IMR-90 (cell line): ENCODE measurements at regions not wholly inside any gene's neighbourhood (a gene's known extent, or its start where the extent isn't known, plus 50 kb on each side); places are given as distances from the start of the nearest gene placed in this dataset.

Experiments
- ATAC-seq: fragments of 200-7000 bp; cut with Tn5 transposase; 2 replicates; pipeline ENCODE4 v1.9.1; 2020; ENCODE audit warnings: low read depth, mild to moderate bottlenecking, moderate library complexity
- BruUV-seq: library from RNA; stranded (reverse); fragments of 400-500 nt; replicated peaks from 2 replicates; lab custom pipeline; 2021; lab: Mats Ljungman, UMichigan
- CTCF ChIA-PET: fragments of 300-600 bp; formaldehyde crosslinking; extraction: SDS; loops from one replicate; lab custom pipeline; 2021; ENCODE audit warnings: antibody characterized with exemption; lab: Yijun Ruan, JAX
- POLR2A ChIA-PET: fragments of 300-600 bp; sonication (Branson Sonifier 250); formaldehyde crosslinking; loops from one replicate; lab custom pipeline; 2022; ENCODE audit warnings: antibody characterized with exemption; ENCODE audit not compliant: unreplicated experiment; lab: Charles Lee
- DNase-seq: peaks from one replicate; pipeline ENCODE4 v3.0.0; 2013
- H2AFZ ChIP-seq: replicated peaks from 2 replicates; pipeline ENCODE3; 2013; ENCODE audit warnings: low read length, mild to moderate bottlenecking; ENCODE audit not compliant: poor library complexity
- H2AK5ac ChIP-seq: 2 replicates; pipeline ENCODE4 v1.6.1; 2013; ENCODE audit warnings: low read depth, low read length, inconsistent platforms
- H2AK9ac ChIP-seq: replicated peaks from 2 replicates; pipeline ENCODE3; 2013; ENCODE audit warnings: mild to moderate bottlenecking, low read depth, low read length, moderate library complexity; ENCODE audit not compliant: poor library complexity
- H2BK120ac ChIP-seq: 2 replicates; pipeline ENCODE4 v1.6.1; 2013; ENCODE audit warnings: low read depth, low read length, inconsistent platforms
- H2BK15ac ChIP-seq: 3 replicates; pipeline ENCODE4 v1.6.1; 2013; ENCODE audit warnings: low read depth, low read length, inconsistent platforms
- H2BK20ac ChIP-seq: 2 replicates; pipeline ENCODE4 v1.6.1; 2013; ENCODE audit warnings: low read depth, mild to moderate bottlenecking, inconsistent platforms, low read length, moderate library complexity
- H2BK5ac ChIP-seq: 2 replicates; pipeline ENCODE4 v1.6.1; 2013; ENCODE audit warnings: mild to moderate bottlenecking, low read depth, low read length, inconsistent platforms; ENCODE audit not compliant: poor library complexity, severe bottlenecking
- H3K14ac ChIP-seq: replicated peaks from 2 replicates; pipeline ENCODE4 v1.6.1; 2013; ENCODE audit warnings: low read depth, low read length, inconsistent platforms
- H3K18ac ChIP-seq: 2 replicates; pipeline ENCODE4 v1.6.1; 2013; ENCODE audit warnings: low read depth, low read length, control low read depth
- H3K23ac ChIP-seq: 2 replicates; pipeline ENCODE4 v1.6.1; 2013; ENCODE audit warnings: low read depth, low read length, inconsistent platforms
- H3K27ac ChIP-seq: 2 replicates; pipeline ENCODE4 v1.5.1; 2013; ENCODE audit warnings: mild to moderate bottlenecking, control low read depth, low read length; ENCODE audit not compliant: insufficient read depth
- H3K27me3 ChIP-seq: 2 replicates; pipeline ENCODE4 v1.6.1; 2013; ENCODE audit warnings: low read length; ENCODE audit not compliant: control insufficient read depth, insufficient read depth
- H3K36me3 ChIP-seq: 2 replicates; pipeline ENCODE4 v1.6.1; 2013; ENCODE audit warnings: low read length, mixed read lengths; ENCODE audit not compliant: control insufficient read depth, insufficient read depth
- H3K4ac ChIP-seq: 2 replicates; pipeline ENCODE4 v1.6.1; 2013; ENCODE audit warnings: low read depth, low read length, inconsistent platforms
- H3K4me1 ChIP-seq: 2 replicates; pipeline ENCODE4 v1.6.1; 2013; ENCODE audit warnings: low read length, mixed read lengths; ENCODE audit not compliant: control insufficient read depth, insufficient read depth
- H3K4me2 ChIP-seq: 2 replicates; pipeline ENCODE4 v1.6.1; 2013; ENCODE audit warnings: low read depth, mild to moderate bottlenecking, control low read depth, low read length, moderate library complexity
- H3K4me3 ChIP-seq: 2 replicates; pipeline ENCODE4 v1.5.1; 2013; ENCODE audit warnings: low read depth, mild to moderate bottlenecking, control low read depth, low read length, moderate library complexity; ENCODE audit not compliant: insufficient read depth
- H3K56ac ChIP-seq: 2 replicates; pipeline ENCODE4 v1.6.1; 2013; ENCODE audit warnings: low read length, inconsistent platforms; ENCODE audit not compliant: insufficient read depth; ENCODE audit errors: extremely low read depth
- H3K79me1 ChIP-seq, 2 experiments: 2 replicates each; pipeline ENCODE4 v1.6.1; 2013; ENCODE audit warnings: low read length in 2 of 2, inconsistent platforms in 1 of 2, low read depth in 1 of 2
- H3K9ac ChIP-seq: 2 replicates; pipeline ENCODE4 v1.6.1; 2013; ENCODE audit warnings: low read depth, low read length, control low read depth
- H3K9me1 ChIP-seq: 2 replicates; pipeline ENCODE4 v1.6.1; 2013; ENCODE audit warnings: low read length, inconsistent platforms; ENCODE audit not compliant: insufficient read depth
- H3K9me3 ChIP-seq: 2 replicates; pipeline ENCODE4 v1.6.1; 2013; ENCODE audit warnings: low read length; ENCODE audit not compliant: control insufficient read depth, insufficient read depth
- H4K20me1 ChIP-seq: 2 replicates; pipeline ENCODE4 v1.6.1; 2013; ENCODE audit warnings: low read length, inconsistent platforms; ENCODE audit not compliant: insufficient read depth
- H4K5ac ChIP-seq: 2 replicates; pipeline ENCODE4 v1.6.1; 2013; ENCODE audit warnings: mild to moderate bottlenecking, low read depth, low read length, control low read depth
- H4K8ac ChIP-seq, 2 experiments: 2 replicates each; pipeline ENCODE4 v1.6.1; 2013; ENCODE audit warnings: low read depth in 2 of 2, low read length in 2 of 2, control low read depth in 1 of 2, inconsistent platforms in 1 of 2
- H4K91ac ChIP-seq: 2 replicates; pipeline ENCODE4 v1.6.1; 2013; ENCODE audit warnings: low read depth, low read length, inconsistent platforms; ENCODE audit not compliant: insufficient read depth
- BHLHE40 ChIP-seq: fragments of 150-350 bp; IDR thresholded peaks from 2 replicates; pipeline ENCODE4 v1.6.1; 2016; ENCODE audit warnings: mild to moderate bottlenecking, low read depth, low read length
- CEBPB ChIP-seq: IDR thresholded peaks from 2 replicates; pipeline ENCODE4 v1.6.1; 2012; ENCODE audit warnings: low read depth, low read length, improper control_type of control experiment
- CHD1 ChIP-seq: IDR thresholded peaks from 2 replicates; pipeline ENCODE4 v1.6.1; 2012; ENCODE audit warnings: low read depth, low read length, improper control_type of control experiment
- CTCF ChIP-seq: conservative IDR thresholded peaks from 2 replicates; pipeline ENCODE4 v1.5.1; 2012; ENCODE audit warnings: mild to moderate bottlenecking, low read depth, low read length, improper control_type of control experiment
- ELK1 ChIP-seq: fragments of 150-350 bp; IDR thresholded peaks from 2 replicates; pipeline ENCODE4 v1.6.1; 2016; ENCODE audit warnings: low read depth, mild to moderate bottlenecking, low read length, moderate library complexity, borderline replicate concordance
- FOS ChIP-seq: fragments of 150-350 bp; IDR thresholded peaks from 2 replicates; pipeline ENCODE4 v1.6.1; 2016; ENCODE audit warnings: low read depth, low read length
- MAFK ChIP-seq: IDR thresholded peaks from 2 replicates; pipeline ENCODE4 v1.6.1; 2012; ENCODE audit warnings: low read depth, low read length, improper control_type of control experiment
- MAZ ChIP-seq: IDR thresholded peaks from 2 replicates; pipeline ENCODE4 v1.6.1; 2012; ENCODE audit warnings: low read depth, mild to moderate bottlenecking, low read length, improper control_type of control experiment, moderate library complexity, borderline replicate concordance
- MXI1 ChIP-seq: IDR thresholded peaks from 2 replicates; pipeline ENCODE4 v1.6.1; 2012; ENCODE audit warnings: low read depth, mild to moderate bottlenecking, low read length, moderate library complexity, borderline replicate concordance
- NFE2L2 ChIP-seq: fragments of 150-350 bp; IDR thresholded peaks from 2 replicates; pipeline ENCODE4 v1.6.1; 2016; ENCODE audit warnings: low read depth, mild to moderate bottlenecking, low read length
- POLR2A ChIP-seq: IDR thresholded peaks from 2 replicates; pipeline ENCODE4 v1.6.1; 2012; ENCODE audit warnings: mild to moderate bottlenecking, low read depth, low read length
- RAD21 ChIP-seq: IDR thresholded peaks from 2 replicates; pipeline ENCODE4 v1.6.1; 2012; ENCODE audit warnings: low read length, improper control_type of control experiment
- RCOR1 ChIP-seq: IDR thresholded peaks from 2 replicates; pipeline ENCODE4 v1.6.1; 2012; ENCODE audit warnings: mild to moderate bottlenecking, low read length, improper control_type of control experiment; ENCODE audit not compliant: insufficient replicate concordance
- RFX5 ChIP-seq: IDR thresholded peaks from 2 replicates; pipeline ENCODE4 v1.8.0; 2012; ENCODE audit warnings: low read depth, mild to moderate bottlenecking, low read length, moderate library complexity
- SMC3 ChIP-seq: fragments of 150-350 bp; IDR thresholded peaks from 2 replicates; pipeline ENCODE4 v1.6.1; 2016; ENCODE audit warnings: low read depth, mild to moderate bottlenecking, antibody characterized with exemption, low read length, moderate library complexity
- dilution Hi-C: fragments of 300-500 bp; cut with HindIII; formaldehyde crosslinking; loops from one replicate; pipeline ENCODE4 v1.14.3; 2018; ENCODE audit warnings: low sequenced_read_pairs; ENCODE audit not compliant: unreplicated experiment
- in situ Hi-C: fragments of 300-500 bp; cut with MboI; formaldehyde crosslinking; loops from 3 replicates; pipeline ENCODE4 v1.14.3; 2019; ENCODE audit warnings: low sequenced_read_pairs, inconsistent platforms, mixed read lengths
- intact Hi-C: fragments of 100-400 bp; cut with micrococcal nuclease; formaldehyde crosslinking; loops from 2 replicates; pipeline ENCODE4 v1.10.0; 2022
- TF ChIP-seq, protein P1 (sequence below): fragments of 150-350 bp; IDR thresholded peaks from 2 replicates; pipeline ENCODE4 v1.6.1; 2017; ENCODE audit warnings: mild to moderate bottlenecking, antibody characterized with exemption, low read length, low read depth

GRCh38 chr13:110978390-110978789, 63.5 kb upstream of the ANKRD10 start:
- no peak overlapping the region for H4K91ac ChIP-seq
- CTCF ChIA-PET = no interaction called here
- dilution Hi-C loops = no loop called here

More at GRCh38 chr13:110978390-110978789, 63.5 kb upstream of the ANKRD10 start:
- Histone ChIP-seq H4K5ac (no peak overlapping the region), H4K8ac (no peak overlapping the region), H3K9me1 (no peaks in the 10 kb centered on the region), H3K27ac (no peak overlapping the region), H2BK20ac (no peak overlapping the region), H3K4me3 (no peak overlapping the region), H2BK5ac (no peak overlapping the region), H3K56ac (no peak overlapping the region), H3K4me1 (no peaks in the 10 kb centered on the region; the same call in 1 of the 2 replicates), H4K20me1 (no peaks in the 10 kb centered on the region), H2AFZ (no peak overlapping the region), H3K18ac (no peak overlapping the region), H3K23ac (no peak overlapping the region), H3K9ac (no peak overlapping the region), H3K27me3 (no peaks in the 10 kb centered on the region), H3K4me2 (no peak overlapping the region), H3K79me1 (no peaks in the 10 kb centered on the region), H3K9me3 (no peaks in the 10 kb centered on the region), H2BK120ac (no peak overlapping the region), H3K36me3 (no peaks in the 10 kb centered on the region), H2BK15ac (no peak overlapping the region), H2AK5ac (no peak overlapping the region), H2AK9ac (no peak overlapping the region), H3K14ac (no peak overlapping the region), H3K4ac (no peak overlapping the region)
- intact Hi-C loops (no loop called here), in situ Hi-C loops (no loop called here)
- no TSS peak for BruUV-seq
- ATAC-seq = peak; percentile 40; the same call in 1 of the 2 replicates
- POLR2A ChIA-PET = no interaction called here
- TF ChIP-seq MAZ (no peak), RCOR1 (no peak), CTCF (no peak), MXI1 (no peak), RFX5 (no peak), POLR2A (no peak), RAD21 (no peak), FOS (no peak), CEBPB (no peak), MAFK (no peak), SMC3 (no peak), ELK1 (no peak), BHLHE40 (no peak), CHD1 (no peak), NFE2L2 (no peak)
- TF ChIP-seq, protein P1, sequence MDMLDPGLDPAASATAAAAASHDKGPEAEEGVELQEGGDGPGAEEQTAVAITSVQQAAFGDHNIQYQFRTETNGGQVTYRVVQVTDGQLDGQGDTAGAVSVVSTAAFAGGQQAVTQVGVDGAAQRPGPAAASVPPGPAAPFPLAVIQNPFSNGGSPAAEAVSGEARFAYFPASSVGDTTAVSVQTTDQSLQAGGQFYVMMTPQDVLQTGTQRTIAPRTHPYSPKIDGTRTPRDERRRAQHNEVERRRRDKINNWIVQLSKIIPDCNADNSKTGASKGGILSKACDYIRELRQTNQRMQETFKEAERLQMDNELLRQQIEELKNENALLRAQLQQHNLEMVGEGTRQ = no peak
- peak; percentile 34 for DNase-seq
